HG03175 (cell line): ENCODE measurements at regions not wholly inside any gene's neighbourhood (a gene's known extent, or its start where the extent isn't known, plus 50 kb on each side); places are given as distances from the start of the nearest gene placed in this dataset.
A peak's percentile ranks its signal among the peaks of the same experiment; 100 is the strongest.
"Not testable (repeated sequence)": the region's sequence is repeated elsewhere in the genome, so short reads cannot be mapped to it uniquely, and the experiment has no call there.

ENCODE experiments used
- ATAC-seq: cut with Tn5 transposase; IDR thresholded peaks from one replicate; pipeline ENCODE4 v1.9.1; 2021; ENCODE audit warnings: mild to moderate bottlenecking, moderate library complexity; ENCODE audit not compliant: unreplicated experiment

DNA sequence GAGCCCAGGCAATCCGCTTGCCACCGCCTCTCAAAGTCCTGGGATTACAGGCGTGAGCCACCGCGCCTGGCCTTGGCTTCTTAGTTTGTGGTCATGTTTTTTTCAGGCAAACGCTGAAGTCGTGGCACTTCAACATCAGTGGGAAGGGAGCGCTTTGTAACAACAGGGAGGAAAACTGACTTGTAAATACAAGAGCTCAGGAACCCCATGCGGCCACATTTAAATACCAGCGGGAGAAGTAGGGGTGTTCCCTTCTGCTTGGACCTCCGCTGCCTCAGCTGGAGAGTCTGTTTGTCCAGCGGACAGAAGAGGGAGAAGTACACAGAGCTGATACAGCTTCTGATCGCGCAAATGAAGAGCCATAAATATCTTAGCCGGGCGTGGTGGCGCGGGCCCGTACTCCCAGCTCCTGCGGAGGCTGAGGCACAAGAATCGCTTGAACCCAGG is 108.7 kb upstream of the KMT2C start:
- ATAC-seq, result no peak

DNA sequence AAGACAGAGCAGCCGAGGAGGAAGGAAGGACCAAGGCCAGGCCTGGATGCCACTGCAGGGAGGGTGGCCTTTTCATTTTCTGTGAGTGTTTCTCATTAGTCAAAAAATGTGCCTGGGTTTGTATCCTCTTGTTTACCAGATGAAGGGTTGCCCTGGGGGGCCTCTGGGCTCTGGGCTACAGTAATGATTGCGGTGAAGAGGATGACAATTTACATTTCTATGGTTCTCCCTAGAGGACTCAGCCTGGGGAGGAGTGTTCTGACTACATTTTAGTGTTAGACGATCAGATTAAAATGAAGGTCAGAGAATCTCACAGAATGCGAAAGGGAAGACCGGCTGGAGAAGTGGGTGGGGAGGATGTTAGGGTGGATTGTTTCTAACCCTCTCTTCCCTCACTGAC is 108.0 kb upstream of the KMT2C start:
- ATAC-seq, result no peak

DNA sequence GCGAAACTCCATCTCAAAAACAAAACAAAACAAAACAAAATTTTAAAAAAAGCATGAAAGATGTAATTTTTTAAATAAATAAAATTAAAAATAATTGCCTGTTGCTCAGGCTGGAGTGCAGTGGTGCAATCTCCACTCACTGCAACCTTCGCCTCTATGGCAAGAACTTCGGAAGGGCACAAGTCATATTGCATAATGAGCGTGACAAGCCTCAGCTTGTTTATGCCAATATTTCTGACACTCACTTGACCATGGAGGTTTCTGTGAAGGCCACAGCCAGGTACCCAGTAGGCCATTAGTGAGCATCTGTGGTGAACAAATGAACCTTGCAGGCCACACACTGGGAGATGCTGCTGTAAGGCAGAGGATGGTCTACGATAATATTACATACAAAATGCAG is 106.1 kb upstream of the KMT2C start:
- no peak for ATAC-seq

DNA sequence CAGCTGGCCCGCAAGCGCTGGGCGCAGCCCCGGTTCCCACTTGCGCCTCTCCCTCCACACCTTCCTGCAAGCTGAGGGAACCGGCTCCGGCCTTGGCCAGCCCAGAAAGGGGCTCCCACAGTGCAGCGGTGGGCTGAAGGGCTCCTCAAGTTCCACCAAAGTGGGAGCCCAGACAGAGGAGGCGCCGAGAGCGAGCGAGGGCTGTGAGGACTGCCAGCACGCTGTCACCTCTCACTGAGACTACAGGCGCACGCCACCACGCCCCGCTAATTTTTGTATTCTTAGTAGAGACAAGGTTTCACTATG is 103.3 kb upstream of the KMT2C start:
- not testable (repeated sequence) for ATAC-seq

DNA sequence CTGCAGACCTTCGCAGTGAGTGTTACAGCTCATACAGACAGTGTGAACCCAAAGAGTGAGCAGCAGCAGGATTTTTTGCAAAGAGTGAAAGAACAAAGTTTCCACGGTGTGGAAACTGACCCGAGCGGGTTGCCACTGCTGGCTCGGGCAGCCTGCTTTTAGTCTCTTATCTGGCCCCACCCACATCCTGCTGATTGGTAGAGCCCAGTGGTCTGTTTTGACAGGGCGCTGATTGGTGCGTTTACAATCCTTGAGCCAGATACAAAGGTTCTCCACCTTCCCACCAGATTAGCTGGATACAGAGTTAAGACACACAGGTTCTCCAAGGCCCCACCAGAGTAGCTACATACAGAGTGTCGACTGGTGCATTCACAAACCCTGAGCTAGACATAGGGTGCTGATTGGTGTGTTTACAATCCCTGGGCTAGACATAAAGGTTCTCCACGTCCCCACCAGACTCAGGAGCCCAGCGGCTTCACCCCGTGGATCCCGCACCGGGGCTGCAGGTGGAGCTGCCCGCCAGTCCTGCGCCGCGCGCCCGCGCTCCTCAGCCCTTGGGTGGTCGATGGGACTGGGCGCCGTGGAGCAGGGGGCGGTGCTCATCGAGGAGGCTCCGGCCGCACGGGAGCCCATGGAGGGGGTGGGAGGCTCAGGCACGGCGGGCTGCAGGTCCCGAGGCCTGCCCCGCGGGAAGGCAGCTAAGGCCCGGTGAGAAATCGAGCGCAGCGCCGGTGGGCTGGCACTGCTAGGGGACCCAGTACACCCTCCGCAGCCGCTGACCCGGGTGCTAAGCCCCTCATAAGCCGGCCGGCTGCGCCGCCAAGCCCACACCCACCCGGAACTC is 102.8 kb upstream of the KMT2C start:
- ATAC-seq, result not testable (repeated sequence)

DNA sequence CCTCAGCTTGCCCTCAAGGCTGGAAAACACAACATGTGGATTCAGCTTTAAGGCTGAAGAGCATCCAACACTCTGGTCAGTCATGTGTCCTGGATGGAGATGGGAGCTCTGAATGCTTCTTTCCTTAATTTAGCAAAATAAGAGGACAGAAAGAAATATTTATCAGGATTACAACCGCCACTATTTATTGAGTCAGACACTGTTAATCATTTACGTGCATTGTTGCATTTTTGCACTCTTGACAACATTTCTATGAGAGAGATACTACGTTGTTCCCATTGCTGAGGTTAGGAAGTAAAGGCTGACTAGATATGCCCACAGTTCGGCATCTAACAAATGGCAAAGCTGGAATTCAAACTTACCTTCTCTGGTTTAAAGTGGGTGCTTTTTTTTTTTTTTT is 101.8 kb upstream of the KMT2C start:
- ATAC-seq, result no peak

DNA sequence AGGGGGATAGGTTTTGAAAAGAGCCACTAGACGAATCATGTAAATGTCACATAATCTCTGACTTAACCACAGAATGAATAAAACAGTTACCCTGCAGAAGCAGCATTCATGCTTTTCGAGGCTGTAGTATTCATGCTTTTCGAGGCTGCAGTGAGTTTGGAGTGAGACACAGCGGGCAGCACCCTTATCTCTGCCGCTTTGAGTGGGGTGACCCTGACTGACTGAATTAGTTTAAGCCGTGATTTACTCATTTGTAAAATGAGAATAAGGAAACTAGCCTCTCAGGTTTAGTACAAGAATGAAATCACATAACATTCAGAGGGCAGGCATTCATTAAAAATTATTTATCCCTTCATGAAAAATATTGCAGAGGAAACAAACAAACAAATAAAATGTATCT is 92.8 kb upstream of the KMT2C start:
- ATAC-seq, result no peak

DNA sequence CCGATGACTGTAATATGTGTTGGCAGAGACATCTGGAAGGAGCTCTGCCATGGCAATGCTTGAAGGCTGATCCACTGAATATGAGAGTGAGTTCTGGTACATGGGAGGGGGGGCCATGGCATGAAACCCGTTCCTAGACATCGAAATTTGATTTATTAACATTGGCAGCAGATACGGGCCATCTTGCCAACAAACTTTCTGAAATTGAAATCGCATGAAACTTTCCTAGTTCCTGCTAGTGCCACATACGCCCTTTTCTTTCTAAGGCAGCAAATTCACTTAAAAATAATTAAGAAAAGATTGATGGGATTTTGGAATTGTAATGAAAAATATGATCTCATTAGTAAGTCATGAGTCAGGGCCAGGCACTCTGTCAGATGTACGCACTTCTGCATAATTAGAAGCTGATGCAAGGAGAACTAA is 91.8 kb upstream of the KMT2C start:
- no peak for ATAC-seq

DNA sequence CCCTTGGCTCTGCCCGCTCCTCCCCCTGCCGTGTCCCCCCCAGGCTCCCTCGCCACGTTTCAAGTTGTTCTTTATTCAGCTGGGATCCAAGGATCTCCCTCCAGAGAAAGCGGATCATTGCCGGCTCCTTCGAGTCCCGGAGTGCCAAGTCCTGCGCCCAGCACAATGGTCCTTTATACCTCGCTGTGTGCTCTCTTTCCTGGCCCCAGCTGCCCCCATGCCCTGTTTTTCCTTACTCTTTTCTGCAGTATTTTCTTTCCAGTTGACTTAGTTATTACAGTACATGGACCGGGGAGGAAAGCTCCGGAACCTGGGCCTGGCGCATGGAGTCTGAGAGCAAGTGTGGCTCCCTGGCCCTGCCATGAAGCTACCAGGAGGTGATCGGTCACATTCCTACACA is 88.1 kb upstream of the KMT2C start:
- no peak for ATAC-seq

DNA sequence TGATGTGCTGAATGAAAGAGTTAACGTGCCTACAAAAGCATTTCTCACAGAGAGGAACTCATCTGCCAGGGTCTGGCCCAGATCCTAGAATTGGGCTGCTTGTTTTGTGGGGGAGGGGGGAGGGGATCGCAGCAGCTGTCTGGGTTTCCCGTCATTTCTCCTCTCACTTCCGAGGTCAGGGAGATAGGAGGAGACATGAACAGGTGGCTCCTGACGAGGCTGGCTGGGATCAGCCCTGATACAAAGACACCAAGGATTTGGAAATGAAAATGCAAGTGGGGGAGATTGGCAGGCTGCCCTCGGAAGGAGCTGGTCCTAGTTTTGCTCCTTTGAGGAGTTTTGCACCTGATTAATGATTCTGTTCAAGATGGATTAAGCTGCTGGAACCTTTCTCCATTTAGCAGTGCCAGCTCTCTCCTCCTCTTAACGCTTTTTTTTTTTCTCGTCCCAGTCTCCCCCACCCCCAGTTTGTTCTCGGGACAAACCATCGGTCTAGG is 86.8 kb upstream of the KMT2C start:
- no peak for ATAC-seq

DNA sequence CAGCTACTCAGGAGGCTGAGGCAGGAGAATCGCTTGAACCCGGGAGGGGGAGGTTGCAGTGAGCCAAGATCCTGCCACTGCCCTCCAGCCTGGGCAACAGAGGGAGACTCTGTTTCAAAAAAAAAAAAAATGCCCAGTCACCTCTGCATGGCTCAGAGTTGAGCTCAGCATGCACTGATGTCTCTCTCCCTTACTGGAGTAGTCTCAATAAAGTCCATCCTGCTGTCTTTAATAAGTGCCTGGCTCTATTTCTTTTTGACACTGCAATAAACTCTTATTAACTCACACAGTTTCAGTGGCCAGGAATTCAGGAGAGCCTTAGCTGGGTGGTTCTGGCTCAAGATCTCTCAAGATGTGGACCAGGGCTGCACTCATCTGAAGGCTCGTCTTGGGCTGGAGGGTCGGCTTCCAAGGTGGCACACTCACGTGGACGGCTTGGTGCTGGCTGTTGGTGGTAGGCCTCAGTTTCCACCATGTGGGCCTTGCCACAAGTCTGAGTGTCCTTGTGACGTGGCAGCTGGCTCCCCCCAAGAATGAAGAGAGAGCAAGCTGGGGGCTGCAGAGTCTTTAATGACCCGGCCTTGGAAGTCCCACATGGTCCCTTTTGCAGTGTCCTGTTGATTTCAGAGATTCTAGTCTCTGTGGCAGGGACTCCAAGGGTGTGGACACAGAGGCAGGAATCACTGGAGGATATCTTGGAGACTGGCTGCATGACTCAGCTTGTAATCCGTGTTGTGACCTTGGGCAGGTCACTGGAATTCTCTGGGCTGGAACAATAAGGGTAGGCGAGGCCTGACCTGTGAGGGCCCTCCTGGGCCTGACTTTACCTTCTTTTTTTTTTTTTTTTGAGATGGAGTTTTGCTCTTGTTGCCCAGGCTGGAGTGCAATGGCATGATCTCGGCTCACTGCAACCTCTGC is 85.9 kb upstream of the KMT2C start:
- no peak for ATAC-seq

DNA sequence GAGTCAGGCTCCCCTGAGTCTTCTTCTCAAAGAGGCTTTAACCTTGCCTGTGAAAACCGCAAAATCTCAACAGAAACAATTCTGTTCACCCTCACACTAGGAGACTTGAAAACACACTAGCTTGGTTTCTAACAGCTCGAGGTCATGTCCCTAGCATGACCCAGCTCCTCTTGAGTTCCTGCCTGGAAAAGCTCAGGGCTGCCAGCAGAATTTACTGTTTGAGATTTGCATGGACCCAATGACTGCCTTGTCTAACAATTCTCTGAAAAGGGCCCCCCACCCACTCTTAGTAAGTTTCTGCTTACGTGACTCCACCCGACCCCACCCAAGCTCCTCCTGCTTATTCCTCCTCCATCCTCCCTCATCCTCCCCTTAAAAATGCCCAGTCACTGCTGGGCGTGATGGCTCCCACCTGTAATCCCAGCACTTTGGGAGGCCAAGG is 85.1 kb upstream of the KMT2C start:
- no peak for ATAC-seq

DNA sequence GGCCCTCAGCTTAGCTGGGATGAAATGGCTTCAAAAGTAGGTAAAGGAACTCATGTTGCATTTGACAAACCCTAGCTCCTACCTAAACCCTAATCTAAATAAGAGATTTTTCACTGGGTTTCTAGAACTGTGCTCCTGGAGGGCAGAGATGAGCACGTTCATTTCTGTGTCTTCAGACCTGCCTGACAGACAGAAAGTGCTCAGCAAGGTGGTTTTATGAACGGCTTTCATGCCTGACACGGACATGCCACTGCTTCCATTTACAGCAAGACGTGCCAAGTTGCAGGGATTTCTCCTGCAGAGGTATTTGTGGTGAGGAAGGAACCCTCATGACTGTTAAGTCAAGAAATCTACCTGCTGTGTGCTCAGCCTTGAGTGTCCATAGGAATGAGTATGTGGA is 83.5 kb upstream of the KMT2C start:
- no peak for ATAC-seq

DNA sequence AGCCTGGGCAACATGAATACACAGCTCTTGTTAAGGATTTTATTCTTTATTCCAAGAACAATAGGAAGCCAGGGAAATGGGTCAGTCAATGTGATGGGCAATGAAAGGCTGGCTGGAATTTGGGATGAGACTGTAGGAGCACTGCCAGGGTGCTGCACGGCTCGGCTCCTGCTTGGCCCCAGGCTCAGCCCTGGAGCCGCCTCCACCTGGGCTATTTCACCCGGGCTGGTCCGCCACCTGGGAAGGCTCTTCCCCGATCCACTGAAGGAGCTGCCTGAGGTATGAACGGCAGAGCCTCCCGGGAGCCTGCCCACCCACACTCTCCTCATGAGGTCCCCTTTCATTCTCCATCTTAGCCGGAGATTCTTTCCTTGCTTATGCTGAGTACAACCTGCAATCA is 80.4 kb upstream of the KMT2C start:
- no peak for ATAC-seq

DNA sequence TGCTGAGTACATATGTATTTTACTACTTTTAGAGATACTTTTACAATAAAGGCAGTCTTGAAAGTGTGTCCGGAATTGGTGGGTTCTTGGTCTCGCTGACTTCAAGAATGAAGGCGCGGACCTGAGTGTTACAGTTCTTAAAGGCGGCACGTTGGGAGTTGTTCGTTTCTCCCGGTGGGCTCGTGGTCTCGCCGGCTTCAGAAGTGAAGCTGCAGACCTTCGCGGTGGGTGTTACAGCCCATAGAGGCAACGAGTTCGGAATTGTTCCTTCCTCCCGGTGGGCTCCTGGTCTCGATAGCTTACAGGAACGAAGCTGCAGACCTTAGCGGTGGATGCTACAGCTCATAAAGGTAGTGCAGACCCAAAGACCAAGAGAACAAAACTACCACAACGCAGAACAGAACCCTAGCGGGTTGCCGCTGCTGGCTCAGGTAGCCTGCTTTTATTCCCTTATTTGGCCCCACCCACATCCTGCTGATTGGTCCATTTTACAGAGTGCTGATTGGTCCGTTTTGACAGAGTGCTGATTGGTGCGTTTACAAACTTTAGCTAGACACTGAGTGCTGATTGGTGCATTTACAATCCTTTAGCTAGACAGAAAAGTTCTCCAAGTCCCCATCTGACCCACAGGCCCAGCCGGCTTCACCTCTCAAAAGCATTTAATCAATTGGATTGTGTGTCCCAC is 79.6 kb upstream of the KMT2C start:
- ATAC-seq, result not testable (repeated sequence)

DNA sequence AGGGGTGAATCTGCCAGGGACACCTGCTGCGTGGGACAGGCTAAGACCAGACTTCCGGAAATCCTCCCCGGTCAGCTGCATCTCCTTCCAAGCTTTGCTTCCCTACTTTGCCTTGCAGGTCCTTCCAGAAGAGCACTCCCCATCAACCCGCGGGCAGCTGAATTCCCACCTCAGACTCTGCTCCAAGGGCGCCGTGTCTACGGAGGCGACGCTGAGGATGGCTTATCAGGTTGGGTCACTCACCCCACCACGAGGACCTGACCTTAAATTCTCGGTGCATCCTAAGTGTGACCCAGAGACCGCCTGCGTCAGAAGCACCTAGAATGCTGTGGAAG is 78.9 kb upstream of the KMT2C start:
- no peak for ATAC-seq

DNA sequence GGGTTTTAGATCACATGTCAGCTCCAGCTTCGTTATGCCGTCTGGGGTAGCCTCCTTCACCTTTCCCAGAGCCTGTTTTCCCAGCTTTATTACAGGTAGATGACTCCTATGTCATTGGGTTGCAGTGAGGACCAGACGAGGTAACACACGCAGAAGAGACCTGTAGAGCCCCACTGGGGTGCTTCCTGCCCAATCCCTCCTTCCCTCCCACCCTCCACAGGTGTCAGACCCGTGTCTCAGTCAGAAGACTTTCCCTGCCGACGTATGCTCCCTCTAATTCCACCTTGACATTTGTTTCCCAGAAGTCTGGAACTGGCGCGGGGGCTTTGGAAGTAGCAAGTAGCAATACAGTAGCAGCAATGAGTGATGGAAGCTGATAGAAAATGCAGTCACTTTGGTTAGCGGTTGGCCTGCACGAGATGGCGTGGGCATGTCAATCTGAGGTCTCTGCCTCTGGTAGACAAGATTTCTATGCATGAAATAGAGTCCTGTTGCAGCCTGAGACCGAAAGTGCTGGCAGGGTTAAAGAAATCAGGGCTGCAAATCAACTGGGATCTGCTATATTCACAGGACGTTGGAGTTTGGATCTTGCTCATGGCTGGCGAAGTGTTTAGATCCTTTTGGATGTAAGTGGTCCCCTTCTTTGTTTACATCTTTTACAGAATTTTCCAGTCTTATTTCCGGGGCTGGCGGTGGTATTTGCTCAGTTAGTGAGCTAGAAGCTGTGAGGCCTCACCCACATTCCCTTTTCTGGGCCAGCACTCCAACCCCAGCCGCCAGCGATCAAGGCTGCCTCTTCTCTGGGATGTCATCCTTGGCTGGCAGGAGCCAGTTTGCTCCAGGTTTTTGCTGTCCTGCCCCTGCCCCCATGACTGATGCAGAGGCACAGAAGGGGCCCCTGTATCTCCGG is 78.3 kb upstream of the KMT2C start:
- no peak for ATAC-seq

DNA sequence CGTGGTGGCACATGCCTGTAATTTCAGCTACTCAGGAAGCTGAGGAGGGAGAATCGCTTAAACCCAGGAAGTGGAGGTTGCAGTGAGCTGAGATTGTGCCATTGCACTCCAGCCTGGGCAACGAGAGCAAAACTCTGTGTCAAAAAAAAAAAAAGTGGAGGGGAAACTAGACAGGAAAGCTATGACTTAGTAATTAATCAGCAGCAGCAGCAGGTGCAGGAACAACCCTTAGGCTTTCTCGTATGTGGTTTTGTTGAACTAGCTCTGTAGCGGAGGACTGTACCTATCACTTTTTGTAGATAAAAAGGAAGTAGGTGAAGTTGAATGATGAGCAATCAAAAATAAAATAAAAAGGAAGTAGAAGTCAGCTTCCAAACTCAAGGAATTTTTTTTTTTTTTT is 76.9 kb upstream of the KMT2C start:
- peak; percentile 61 for ATAC-seq

DNA sequence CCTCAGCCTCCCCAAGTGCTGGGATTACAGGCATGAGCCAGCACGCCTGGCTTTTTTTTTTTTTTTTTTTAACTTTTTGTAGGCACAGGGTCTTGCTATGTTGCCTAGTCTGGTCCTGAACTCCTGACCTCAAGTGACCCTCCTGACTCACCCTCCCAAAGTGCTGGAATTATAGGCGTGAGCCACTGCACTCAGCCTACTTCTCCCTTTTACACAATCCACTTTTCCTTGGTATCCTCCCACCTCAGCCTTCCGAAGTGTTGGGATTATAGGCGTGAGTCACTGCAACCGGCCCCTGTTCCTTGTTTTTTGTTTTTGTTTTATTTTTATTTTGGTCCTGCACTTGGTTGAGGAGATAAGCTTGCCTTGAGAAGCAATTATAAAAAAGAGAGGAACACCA is 75.9 kb upstream of the KMT2C start:
- ATAC-seq, result no peak

DNA sequence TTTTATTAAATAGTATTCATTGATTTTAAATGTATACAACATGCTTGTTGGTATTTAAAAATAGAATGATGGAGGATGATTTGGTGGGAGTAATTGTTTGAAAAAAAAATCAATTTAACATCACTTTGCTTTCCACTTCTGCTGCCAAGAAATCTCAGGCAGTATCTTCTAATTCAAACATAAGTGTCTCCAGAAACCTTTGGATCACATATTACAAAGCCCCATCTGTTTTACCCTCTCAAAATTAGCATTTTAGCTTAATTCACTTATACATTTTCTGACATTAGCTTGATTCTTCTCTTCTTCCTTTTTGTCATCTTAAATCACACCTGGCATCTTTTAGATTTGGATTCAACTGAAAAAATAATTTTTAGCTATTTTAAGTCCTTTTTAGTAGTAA is 72.9 kb upstream of the KMT2C start:
- no peak for ATAC-seq
